Naive thymus-derived CD4-positive, alpha-beta T cell (primary cell): ENCODE measurements at regions not wholly inside any gene's neighbourhood (a gene's known extent, or its start where the extent isn't known, plus 50 kb on each side); places are given as distances from the start of the nearest gene placed in this dataset.
"Not testable (repeated sequence)": the region's sequence is repeated elsewhere in the genome, so short reads cannot be mapped to it uniquely, and the experiment has no call there.

Source experiments
- ATAC-seq: fragments of 150-1000 bp; cut with Tn5 transposase; 2 replicates; pipeline ENCODE4 v1.10.0; 2021; ENCODE audit warnings: mild to moderate bottlenecking, moderate library complexity
- CTCF ChIA-PET: fragments of 350-600 bp; sonication (Branson Sonifier 250); formaldehyde crosslinking; loops from one replicate; lab custom pipeline; 2021; ENCODE audit warnings: antibody characterized with exemption; lab: Charles Lee
- POLR2A ChIA-PET: fragments of 350-600 bp; sonication (Branson Sonifier 250); formaldehyde crosslinking; loops from one replicate; lab custom pipeline; 2021; ENCODE audit warnings: antibody characterized with exemption, inconsistent platforms; lab: Charles Lee
- DNase-seq, 9 donors: peaks; one replicate each; pipeline versions ENCODE4 v3.0.0 to v3.0.0-alpha.2; 2020 to 2022; ENCODE audit warnings: mixed read lengths in 1 of 9
- H3K27ac ChIP-seq: one replicate; pipeline ENCODE4 v1.7.0; 2013; ENCODE audit warnings: mild to moderate bottlenecking, low read depth, low read length, moderate library complexity
- H3K27me3 ChIP-seq, 2 donors: one replicate each; pipeline ENCODE4 v1.7.0; 2013; ENCODE audit warnings: low read length in 2 of 2, mild to moderate bottlenecking in 2 of 2, moderate library complexity in 2 of 2; ENCODE audit not compliant: control insufficient read depth in 2 of 2, insufficient read depth in 2 of 2
- H3K36me3 ChIP-seq, 3 experiments: 1 replicate in 2 of 3; 2 replicates in 1 of 3; pipeline ENCODE4 v1.7.0; 2013; ENCODE audit warnings: low read length in 3 of 3, mild to moderate bottlenecking in 3 of 3, moderate library complexity in 1 of 3; ENCODE audit not compliant: insufficient read depth in 3 of 3, control insufficient read depth in 2 of 3
- H3K4me1 ChIP-seq, 2 donors: one replicate each; pipeline ENCODE4 v1.7.0; 2013; ENCODE audit warnings: low read length in 2 of 2, mild to moderate bottlenecking in 2 of 2, moderate library complexity in 1 of 2; ENCODE audit not compliant: control insufficient read depth in 2 of 2, insufficient read depth in 2 of 2
- H3K4me3 ChIP-seq: 2 replicates; pipeline ENCODE4 v1.7.0; 2013; ENCODE audit warnings: mild to moderate bottlenecking, low read length
- H3K9me3 ChIP-seq, 3 experiments: 1 replicate in 2 of 3; 2 replicates in 1 of 3; pipeline ENCODE4 v1.7.0; 2013; ENCODE audit warnings: low read length in 3 of 3; ENCODE audit not compliant: control insufficient read depth in 2 of 3
- H3K27ac Mint-ChIP-seq, 9 donors: one replicate each; pipeline ENCODE4 v1.8.0; 2020 to 2022; ENCODE audit warnings: mixed read lengths in 9 of 9, mild to moderate bottlenecking in 8 of 9, moderate library complexity in 5 of 9, inconsistent platforms in 2 of 9
- H3K27me3 Mint-ChIP-seq, 5 donors: one replicate each; pipeline ENCODE4 v1.8.0; 2021 to 2022; ENCODE audit warnings: mixed read lengths in 5 of 5, mild to moderate bottlenecking in 1 of 5
- H3K36me3 Mint-ChIP-seq, 5 donors: one replicate each; pipeline ENCODE4 v1.8.0; 2020 to 2022; ENCODE audit warnings: mixed read lengths in 5 of 5, mild to moderate bottlenecking in 3 of 5, inconsistent platforms in 1 of 5
- H3K4me1 Mint-ChIP-seq, 7 donors: one replicate each; pipeline ENCODE4 v1.8.0; 2020 to 2022; ENCODE audit warnings: mixed read lengths in 7 of 7, mild to moderate bottlenecking in 3 of 7, inconsistent platforms in 1 of 7
- H3K4me3 Mint-ChIP-seq, 10 donors: one replicate each; pipeline ENCODE4 v1.8.0; 2020 to 2022; ENCODE audit warnings: mild to moderate bottlenecking in 10 of 10, mixed read lengths in 10 of 10, moderate library complexity in 6 of 10, inconsistent platforms in 2 of 10
- H3K9me3 Mint-ChIP-seq, 11 donors: one replicate each; pipeline ENCODE4 v1.8.0; 2020 to 2022; ENCODE audit warnings: mixed read lengths in 11 of 11, mild to moderate bottlenecking in 4 of 11, inconsistent platforms in 1 of 11, moderate library complexity in 1 of 11
- intact Hi-C, 2 donors: fragments of 100-400 bp; cut with micrococcal nuclease; formaldehyde crosslinking; loops; one replicate each; pipeline ENCODE4 v1.15.1; 2023

DNA sequence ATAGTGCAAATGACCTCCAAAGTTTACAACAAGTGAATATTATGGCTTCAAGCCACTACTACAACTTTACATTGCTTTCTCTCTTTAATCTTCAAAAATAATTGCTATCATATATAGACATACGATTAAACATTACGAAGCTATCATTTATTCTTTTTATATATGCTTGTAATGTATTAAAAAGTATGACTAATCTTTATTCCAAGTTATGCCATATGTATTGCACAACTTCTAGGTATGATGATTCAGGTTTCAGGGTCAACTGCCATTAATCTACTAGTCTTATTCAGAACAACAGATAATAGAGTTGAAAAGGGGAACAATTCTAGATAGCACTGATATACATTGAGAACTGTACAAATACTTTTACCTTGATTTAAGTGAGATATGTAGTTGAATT lies 506.2 kb upstream of the TMEFF2 start:
- no peak overlapping the region for H3K4me3 ChIP-seq
- no peaks in the 10 kb centered on the region for H3K27me3 ChIP-seq
- Mint-ChIP-seq H3K27me3 (no peaks in the 10 kb centered on the region), H3K36me3 (no peaks in the 10 kb centered on the region), H3K9me3 (no peaks in the 10 kb centered on the region), H3K27ac (no peak overlapping the region), H3K4me1 (no peaks in the 10 kb centered on the region), H3K4me3 (no peak overlapping the region)
- H3K27ac ChIP-seq: no peak overlapping the region
- POLR2A ChIA-PET: no interaction called here
- ATAC-seq (no peak), DNase-seq (no peak)
- no peaks in the 10 kb centered on the region for H3K36me3 ChIP-seq
- CTCF ChIA-PET: no interaction called here
- H3K9me3 ChIP-seq: no peaks in the 10 kb centered on the region
- intact Hi-C loops: no loop called here
- H3K4me1 ChIP-seq: no peaks in the 10 kb centered on the region

DNA sequence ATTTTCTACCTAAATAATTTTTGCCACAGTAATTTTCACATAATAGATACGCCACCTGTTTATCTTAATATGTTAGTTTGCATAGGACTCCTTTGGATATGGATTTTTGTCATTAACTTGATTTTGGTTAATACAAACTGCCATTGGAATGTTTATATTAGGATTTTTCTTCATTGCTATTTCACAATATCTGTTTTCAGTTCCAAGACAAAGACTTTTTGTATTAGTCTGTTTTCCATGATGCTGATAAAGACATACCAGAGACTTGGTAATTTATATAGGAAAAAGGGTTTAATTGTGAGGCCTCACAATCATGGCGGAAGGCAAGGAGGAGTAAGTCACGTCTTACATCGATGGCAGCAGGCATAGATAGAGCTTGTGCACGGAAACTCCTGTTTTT lies 503.1 kb upstream of the TMEFF2 start:
- no peaks in the 10 kb centered on the region for H3K27me3 ChIP-seq
- H3K27ac Mint-ChIP-seq: no peak overlapping the region
- H3K27me3 Mint-ChIP-seq: no peaks in the 10 kb centered on the region
- CTCF ChIA-PET: no interaction called here
- no peaks in the 10 kb centered on the region for H3K36me3 ChIP-seq
- no peak overlapping the region for H3K27ac ChIP-seq
- POLR2A ChIA-PET: no interaction called here
- H3K4me1 ChIP-seq: no peaks in the 10 kb centered on the region
- H3K4me1 Mint-ChIP-seq: no peaks in the 10 kb centered on the region
- H3K9me3 ChIP-seq: no peaks in the 10 kb centered on the region
- no peaks in the 10 kb centered on the region for H3K9me3 Mint-ChIP-seq
- intact Hi-C loops: no loop called here
- DNase-seq (no peak), ATAC-seq (no peak)
- H3K36me3 Mint-ChIP-seq: no peaks in the 10 kb centered on the region
- no peak overlapping the region for H3K4me3 ChIP-seq
- no peak overlapping the region for H3K4me3 Mint-ChIP-seq

DNA sequence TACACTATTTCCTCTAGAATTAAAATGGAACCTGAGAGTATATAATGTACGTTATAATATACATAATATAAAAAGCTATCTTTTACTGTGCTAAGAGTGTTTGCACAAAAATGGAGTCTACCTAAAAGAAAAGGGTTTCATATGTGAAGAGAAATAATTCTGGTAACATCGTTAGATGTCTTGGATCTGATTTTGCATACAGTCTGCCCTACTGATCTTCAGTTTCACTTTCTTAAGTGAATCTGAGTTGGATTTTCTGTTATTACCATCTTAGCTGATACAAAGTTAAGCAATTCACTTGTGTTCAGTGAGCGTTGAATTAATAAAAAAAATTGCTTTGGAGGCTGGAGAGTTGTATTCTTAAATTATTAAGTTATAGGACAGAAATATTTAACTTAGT lies 502.1 kb upstream of the TMEFF2 start:
- ChIA-PET CTCF (no interaction called here), POLR2A (no interaction called here)
- no peak for DNase-seq
- Mint-ChIP-seq H3K36me3 (no peaks in the 10 kb centered on the region), H3K27ac (no peak overlapping the region), H3K4me3 (no peak overlapping the region), H3K9me3 (no peaks in the 10 kb centered on the region), H3K4me1 (no peaks in the 10 kb centered on the region), H3K27me3 (no peaks in the 10 kb centered on the region)
- H3K9me3 ChIP-seq: no peaks in the 10 kb centered on the region
- H3K36me3 ChIP-seq: no peaks in the 10 kb centered on the region
- H3K4me3 ChIP-seq: no peak overlapping the region
- intact Hi-C loops: no loop called here
- ATAC-seq: no peak
- no peaks in the 10 kb centered on the region for H3K4me1 ChIP-seq
- no peak overlapping the region for H3K27ac ChIP-seq
- no peaks in the 10 kb centered on the region for H3K27me3 ChIP-seq

DNA sequence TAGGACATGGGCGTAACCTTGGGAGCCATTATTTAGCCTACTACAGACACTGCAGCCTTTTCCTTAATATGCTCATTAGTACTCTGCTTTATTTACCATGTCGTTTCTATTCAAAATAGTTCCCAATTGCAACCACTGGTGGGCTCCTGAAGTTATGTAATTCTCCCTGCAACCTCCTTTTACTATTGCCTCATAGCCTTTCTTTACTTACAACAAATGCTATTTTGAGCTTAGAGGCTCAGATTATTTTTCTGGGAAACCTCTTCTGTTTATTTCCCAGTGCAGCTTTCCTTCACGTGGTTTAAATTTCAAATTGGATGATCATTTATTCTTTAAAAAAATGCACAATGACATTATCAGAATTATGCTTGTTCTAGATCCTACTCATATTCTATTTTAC lies 492.3 kb upstream of the TMEFF2 start:
- no peaks in the 10 kb centered on the region for H3K36me3 ChIP-seq
- ATAC-seq (no peak), DNase-seq (no peak)
- Mint-ChIP-seq H3K4me3 (no peak overlapping the region), H3K9me3 (no peaks in the 10 kb centered on the region), H3K27ac (no peak overlapping the region), H3K36me3 (no peaks in the 10 kb centered on the region), H3K27me3 (no peaks in the 10 kb centered on the region), H3K4me1 (no peaks in the 10 kb centered on the region)
- ChIA-PET CTCF (no interaction called here), POLR2A (no interaction called here)
- no peaks in the 10 kb centered on the region for H3K4me1 ChIP-seq
- no peak overlapping the region for H3K4me3 ChIP-seq
- intact Hi-C loops: no loop called here
- no peaks in the 10 kb centered on the region for H3K9me3 ChIP-seq
- no peak overlapping the region for H3K27ac ChIP-seq
- H3K27me3 ChIP-seq: no peaks in the 10 kb centered on the region

DNA sequence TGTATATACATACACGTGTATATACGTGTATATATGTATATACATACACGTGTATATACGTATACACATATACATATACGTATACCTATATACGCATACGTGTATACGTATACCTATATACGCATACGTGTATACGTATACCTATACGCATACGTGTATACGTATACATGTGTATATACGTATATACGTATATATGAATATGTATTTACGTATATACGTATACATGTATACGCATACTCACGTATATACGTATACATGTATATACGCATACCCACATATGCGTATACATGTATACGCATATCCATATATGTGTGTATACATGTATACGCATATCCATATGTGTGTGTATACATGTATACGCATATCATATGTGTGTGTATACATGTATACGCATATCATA lies 487.8 kb upstream of the TMEFF2 start:
- H3K9me3 ChIP-seq, H3K27me3 Mint-ChIP-seq, H3K4me3 ChIP-seq, H3K27ac Mint-ChIP-seq, H3K4me1 Mint-ChIP-seq, CTCF ChIA-PET, DNase-seq, H3K4me3 Mint-ChIP-seq, H3K36me3 Mint-ChIP-seq, H3K4me1 ChIP-seq, H3K27me3 ChIP-seq, POLR2A ChIA-PET, H3K36me3 ChIP-seq, H3K9me3 Mint-ChIP-seq, ATAC-seq, intact Hi-C loops, H3K27ac ChIP-seq: not testable (repeated sequence)

DNA sequence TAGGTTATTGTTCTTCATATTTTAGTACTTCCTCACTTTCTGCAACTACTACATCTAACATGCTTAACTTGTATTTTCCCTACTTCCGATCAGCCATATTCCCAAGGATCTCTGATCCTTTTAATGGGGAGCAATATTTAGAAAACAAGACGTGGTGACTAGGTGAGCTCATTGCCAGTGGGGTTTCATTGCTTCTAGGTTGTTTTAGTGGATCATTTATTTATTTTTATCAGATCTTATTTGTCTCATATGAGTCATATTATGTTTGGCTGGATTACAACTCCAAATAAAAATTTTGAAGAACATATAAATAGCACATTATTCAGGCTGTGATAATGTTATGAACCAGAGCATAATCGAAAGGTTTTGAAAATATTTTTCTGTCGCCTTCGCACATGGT lies 480.9 kb upstream of the TMEFF2 start:
- intact Hi-C loops: no loop called here
- Mint-ChIP-seq H3K36me3 (no peaks in the 10 kb centered on the region), H3K4me1 (no peaks in the 10 kb centered on the region), H3K9me3 (peaks cover 0 to 11% (median 0%) of the 10 kb centered on the region in 11 donors), H3K4me3 (no peak overlapping the region), H3K27me3 (no peaks in the 10 kb centered on the region), H3K27ac (no peak overlapping the region)
- POLR2A ChIA-PET: no interaction called here
- DNase-seq (no peak), ATAC-seq (no peak)
- no peaks in the 10 kb centered on the region for H3K36me3 ChIP-seq
- no peaks in the 10 kb centered on the region for H3K9me3 ChIP-seq
- H3K27me3 ChIP-seq: no peaks in the 10 kb centered on the region
- H3K4me3 ChIP-seq: no peak overlapping the region
- no peak overlapping the region for H3K27ac ChIP-seq
- H3K4me1 ChIP-seq: no peaks in the 10 kb centered on the region
- CTCF ChIA-PET: no interaction called here

DNA sequence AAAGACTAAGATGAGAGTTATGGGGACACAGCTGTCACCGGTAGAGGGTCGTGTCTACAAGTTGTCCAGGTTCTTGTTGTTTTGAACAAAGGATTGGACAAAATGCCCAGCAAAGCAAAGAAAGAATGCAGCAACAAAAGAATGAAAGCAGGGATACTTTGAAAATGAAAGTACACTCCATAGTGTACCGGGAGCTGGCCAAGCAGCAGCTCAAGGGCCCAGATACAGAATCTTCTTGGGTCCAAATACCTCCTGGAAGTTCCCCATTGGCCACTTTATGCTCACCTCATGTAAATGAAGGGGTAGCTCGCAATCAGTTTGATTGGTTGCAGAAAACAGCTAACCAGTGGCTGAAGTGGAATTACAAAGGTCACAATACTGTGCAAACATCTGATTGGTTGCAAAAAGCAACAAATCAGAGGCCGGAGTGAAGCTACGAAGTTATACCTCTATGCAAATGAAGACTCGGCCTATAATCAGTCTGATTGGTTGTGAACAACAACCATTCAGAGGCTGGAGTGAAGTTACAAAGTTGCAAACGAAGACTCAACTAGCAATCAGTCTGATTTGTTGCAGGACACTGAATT lies 474.9 kb upstream of the TMEFF2 start:
- no peak for DNase-seq
- Histone ChIP-seq H3K4me1 (no peaks in the 10 kb centered on the region), H3K9me3 (no peaks in the 10 kb centered on the region), H3K27ac (no peak overlapping the region), H3K4me3 (no peak overlapping the region), H3K27me3 (no peaks in the 10 kb centered on the region), H3K36me3 (no peaks in the 10 kb centered on the region)
- ChIA-PET CTCF (no interaction called here), POLR2A (no interaction called here)
- Mint-ChIP-seq H3K9me3 (peaks cover 0 to 11% (median 0%) of the 10 kb centered on the region in 11 donors), H3K4me3 (no peak overlapping the region), H3K36me3 (no peaks in the 10 kb centered on the region), H3K27me3 (peaks cover 0 to 5% (median 0%) of the 10 kb centered on the region in 5 donors), H3K27ac (no peak overlapping the region), H3K4me1 (no peaks in the 10 kb centered on the region)
- intact Hi-C loops: no loop called here
- ATAC-seq: no peak
